Fibroblast of villous mesenchyme (primary cell): ENCODE measurements at regions not wholly inside any gene's neighbourhood (a gene's known extent, or its start where the extent isn't known, plus 50 kb on each side); places are given as distances from the start of the nearest gene placed in this dataset.

Source experiments
- DNase-seq: peaks from one replicate; pipeline ENCODE4 v3.0.0-alpha.2; 2010; ENCODE audit warnings: low read depth
- H3K4me3 ChIP-seq: 2 replicates; pipeline ENCODE4 v1.5.1; 2011; ENCODE audit warnings: low read depth, mild to moderate bottlenecking, low read length
- CTCF ChIP-seq: IDR thresholded peaks from 2 replicates; pipeline ENCODE4 v1.5.1; 2012; ENCODE audit warnings: low read depth, mild to moderate bottlenecking, low read length; ENCODE audit not compliant: insufficient read depth

GRCh38 chr11:41984023-41984422 is 524.6 kb upstream of the LRRC4C start:
- DNase-seq, result no peak
- no peak overlapping the region for H3K4me3 ChIP-seq
- TF ChIP-seq CTCF, result no peak

GRCh38 chr11:41985799-41986198 is 526.3 kb upstream of the LRRC4C start:
- no peak for DNase-seq
- no peak overlapping the region for H3K4me3 ChIP-seq
- no peak for TF ChIP-seq CTCF

GRCh38 chr11:41988951-41989572 is 529.6 kb upstream of the LRRC4C start:
- H3K4me3 ChIP-seq, result no peak overlapping the region
- DNase-seq, result no peak
- no peak for TF ChIP-seq CTCF

- no peak for TF ChIP-seq CTCF
- DNase-seq, result no peak
- no peak overlapping the region for H3K4me3 ChIP-seq
Measured at GRCh38 chr11:41989823-41990380, 530.5 kb upstream of the LRRC4C start.

- H3K4me3 ChIP-seq, result no peak overlapping the region
- no peak for TF ChIP-seq CTCF
- DNase-seq, result no peak
Measured at GRCh38 chr11:41996533-41996932, 537.1 kb upstream of the LRRC4C start.

GRCh38 chr11:41997844-41998401 is 538.5 kb upstream of the LRRC4C start:
- no peak for TF ChIP-seq CTCF
- no peak overlapping the region for H3K4me3 ChIP-seq
- no peak for DNase-seq
